ENCODE measurements at regions not wholly inside any gene's neighbourhood (a gene's known extent, or its start where the extent isn't known, plus 50 kb on each side); places are given as distances from the start of the nearest gene placed in this dataset.

GRCh38 chr2:35408320-35408719 lies 947.3 kb upstream of the CRIM1 start:
- no peak for FAIRE-seq
- DNase-seq (ENCODE audit: low spot score in 2 of 2): no peak

DNA sequence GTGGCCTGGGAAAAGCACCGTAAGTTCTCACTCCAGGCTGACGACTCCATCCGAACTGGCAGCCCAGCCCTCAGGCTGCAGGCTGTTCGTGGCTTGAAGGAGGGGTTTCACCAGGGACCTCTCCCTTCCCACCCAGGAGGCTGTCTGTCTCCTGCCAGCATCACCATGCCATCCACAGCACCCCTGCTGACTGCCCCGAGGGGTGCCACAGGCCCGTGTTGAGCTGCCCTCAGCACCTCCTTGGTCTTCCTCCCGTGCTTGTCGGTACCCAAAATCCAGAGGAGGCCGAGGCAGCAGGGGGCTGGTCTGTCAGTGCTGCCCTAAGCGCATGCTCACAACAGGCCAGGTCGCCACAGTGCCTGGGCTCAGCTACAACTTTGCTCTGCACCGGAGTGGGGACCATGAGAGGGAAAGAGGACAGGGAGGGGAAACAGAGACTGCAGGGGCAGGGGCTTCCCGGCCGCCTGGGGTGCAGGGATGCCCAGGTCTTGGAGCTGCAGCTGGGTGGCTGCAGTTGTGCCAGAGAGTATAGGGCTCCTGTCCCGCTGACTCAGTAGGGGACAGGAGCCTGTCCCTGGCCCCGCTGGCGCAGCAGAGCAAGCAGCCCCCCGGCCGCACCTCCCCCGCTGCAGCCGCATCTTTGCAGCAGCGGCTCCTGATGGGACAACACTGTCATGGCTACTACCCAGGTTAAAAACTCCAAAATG lies 963.7 kb upstream of the CRIM1 start:
- no peak for FAIRE-seq
- no peak for DNase-seq (ENCODE audit: low spot score in 2 of 2)

GRCh38 chr2:35378791-35379190 lies 976.8 kb upstream of the CRIM1 start:
- FAIRE-seq: no peak
- DNase-seq (ENCODE audit: low spot score in 2 of 2): no peak

- DNase-seq (ENCODE audit: low spot score in 2 of 2) (no peak), FAIRE-seq (no peak)
Measured at GRCh38 chr2:35374845-35375244, 980.7 kb upstream of the CRIM1 start.

- FAIRE-seq (no peak), DNase-seq (ENCODE audit: low spot score in 2 of 2) (no peak)
Measured at GRCh38 chr2:35365859-35366258, 989.7 kb upstream of the CRIM1 start.

GRCh38 chr2:35356332-35356731 lies 999.2 kb upstream of the CRIM1 start:
- no peak for FAIRE-seq
- DNase-seq (ENCODE audit: low spot score in 2 of 2): no peak

GRCh38 chr2:35355056-35355455 lies 1000.5 kb upstream of the CRIM1 start:
- DNase-seq (ENCODE audit: low spot score in 2 of 2) (no peak), FAIRE-seq (no peak)

GRCh38 chr2:35347561-35347960 lies 1008.0 kb upstream of the CRIM1 start:
- no peak for FAIRE-seq
- no peak for DNase-seq (ENCODE audit: low spot score in 2 of 2)

- FAIRE-seq: no peak
- no peak for DNase-seq (ENCODE audit: low spot score in 2 of 2)
Measured at GRCh38 chr2:35343135-35343534, 1012.4 kb upstream of the CRIM1 start.

DNA sequence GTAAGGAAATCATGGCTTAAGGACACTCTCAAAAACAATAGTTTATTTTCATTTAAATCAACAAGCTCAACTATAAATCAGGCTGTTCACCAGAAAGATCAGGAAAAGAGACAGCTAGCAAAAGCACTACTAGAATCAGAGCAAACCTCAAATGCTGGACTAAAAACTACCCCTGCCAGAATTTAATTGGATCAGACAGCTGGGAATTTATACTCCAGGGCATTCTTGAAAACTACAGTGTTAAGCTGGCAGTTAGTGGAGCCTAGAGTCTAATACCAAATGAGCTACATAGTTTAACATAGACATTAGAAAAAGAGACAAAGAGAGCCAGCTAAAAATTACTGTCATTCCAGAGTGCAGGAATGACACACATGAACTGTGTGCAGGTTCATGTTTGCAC lies 1016.4 kb upstream of the CRIM1 start:
- no peak for DNase-seq (ENCODE audit: low spot score in 2 of 2)
- FAIRE-seq: no peak

DNA sequence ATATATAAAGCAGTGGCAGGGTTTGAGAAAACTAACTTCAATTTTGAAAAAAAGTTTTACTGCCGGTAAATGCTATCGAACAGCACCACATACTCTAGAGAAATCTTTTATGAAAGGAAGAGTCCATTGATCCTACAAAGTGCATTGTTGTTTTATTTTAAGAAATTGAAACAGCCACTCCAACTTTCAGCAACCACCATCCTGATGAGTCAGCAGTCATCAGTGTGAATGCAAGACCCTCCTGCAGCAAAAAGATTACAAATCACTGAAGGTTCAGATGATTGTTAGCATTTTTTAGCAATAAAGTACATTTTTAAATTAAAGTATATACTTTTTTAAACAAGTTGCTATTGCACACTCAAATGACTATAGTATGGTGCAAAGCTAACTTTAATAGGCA lies 1017.7 kb upstream of the CRIM1 start:
- FAIRE-seq: no peak
- DNase-seq (ENCODE audit: low spot score in 2 of 2): no peak

DNA sequence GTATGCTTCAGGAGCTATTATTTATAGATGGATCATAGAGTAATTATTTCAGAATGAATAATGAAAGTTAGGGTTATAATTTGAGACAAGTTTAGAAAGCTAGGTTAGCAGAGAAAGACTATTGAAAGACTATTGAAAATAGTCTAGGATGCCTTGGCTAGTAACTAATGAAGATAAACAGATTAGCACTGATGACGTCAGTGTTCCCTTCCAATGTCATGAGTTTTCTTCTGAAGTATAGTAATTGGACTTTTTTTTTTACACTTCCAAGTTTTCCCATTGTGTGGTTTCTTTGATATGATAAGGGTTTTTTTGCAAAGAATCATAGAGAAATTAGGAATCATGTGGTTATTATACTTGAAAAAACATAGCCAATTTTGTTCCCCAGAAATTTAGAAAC lies 1041.5 kb upstream of the CRIM1 start:
- FAIRE-seq: no peak
- DNase-seq (ENCODE audit: low spot score in 2 of 2): no peak

GRCh38 chr2:35301369-35301768 lies 1054.2 kb upstream of the CRIM1 start:
- FAIRE-seq (no peak), DNase-seq (ENCODE audit: low spot score in 2 of 2) (no peak)

DNA sequence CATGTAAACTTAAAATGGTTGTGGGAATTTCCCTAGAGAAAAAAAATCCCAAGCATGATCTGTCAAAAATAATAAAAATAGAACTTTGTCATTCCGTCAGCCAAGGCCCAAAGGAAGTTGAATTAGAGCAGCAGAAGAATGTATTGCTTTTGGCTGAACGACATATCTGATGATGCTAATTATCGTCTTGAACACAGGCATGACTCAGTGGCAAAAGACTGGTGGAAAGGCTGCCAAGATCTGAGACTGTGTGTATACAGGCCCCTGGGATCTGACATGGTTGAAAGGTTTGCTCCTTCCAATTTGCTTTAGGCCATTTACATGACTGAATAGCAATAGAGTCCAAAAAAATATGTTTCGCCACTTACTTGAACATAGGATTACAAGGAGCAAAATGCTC lies 1057.1 kb upstream of the CRIM1 start:
- FAIRE-seq (no peak), DNase-seq (ENCODE audit: low spot score in 2 of 2) (no peak)

- DNase-seq (ENCODE audit: low spot score in 2 of 2): no peak
- FAIRE-seq: no peak
Measured at GRCh38 chr2:35297403-35297802, 1058.2 kb upstream of the CRIM1 start.

- FAIRE-seq (no peak), DNase-seq (ENCODE audit: low spot score in 2 of 2) (no peak)
Measured at GRCh38 chr2:35294636-35295263, 1060.8 kb upstream of the CRIM1 start.

- DNase-seq (ENCODE audit: low spot score in 2 of 2) (no peak), FAIRE-seq (no peak)
Measured at GRCh38 chr2:35293261-35293660, 1062.3 kb upstream of the CRIM1 start.

DNA sequence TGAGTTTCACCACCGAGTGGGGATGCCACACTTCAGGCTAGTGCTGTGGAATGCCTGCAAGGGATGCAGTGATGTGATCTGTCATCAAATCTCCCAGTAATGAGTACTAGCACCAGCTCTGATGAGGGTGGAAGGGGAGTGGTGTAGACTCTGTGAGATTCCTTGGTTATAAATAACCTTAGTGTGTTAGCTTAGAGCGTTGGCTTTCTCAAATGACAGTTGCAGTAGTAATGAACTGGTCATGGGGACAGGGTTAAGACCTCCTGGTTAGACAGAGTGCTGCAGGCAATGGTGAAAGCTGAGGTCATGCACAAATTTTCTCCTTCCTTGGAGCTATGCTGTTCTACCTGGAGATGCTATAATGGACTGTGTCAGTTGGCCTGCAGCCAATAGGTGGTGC lies 1063.4 kb upstream of the CRIM1 start:
- FAIRE-seq (no peak), DNase-seq (ENCODE audit: low spot score in 2 of 2) (no peak)

DNA sequence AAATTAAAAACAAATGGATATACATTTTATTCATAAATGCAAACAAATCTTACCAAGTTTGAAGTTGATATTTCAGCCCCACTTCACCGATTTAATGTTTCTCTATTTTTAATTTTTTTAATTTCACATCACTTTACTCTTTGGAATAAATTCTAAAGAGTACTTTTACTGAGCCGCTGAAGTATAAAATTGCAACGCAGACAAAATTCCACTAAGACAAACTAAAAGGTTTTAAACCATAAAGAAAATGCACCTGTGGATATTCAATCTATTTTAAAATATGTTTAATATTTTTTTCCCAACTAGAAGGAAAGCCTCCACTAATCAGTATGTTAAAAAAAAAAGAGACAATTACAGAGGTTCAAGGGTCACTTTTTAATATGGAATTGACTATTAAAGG lies 1073.9 kb upstream of the CRIM1 start:
- DNase-seq (ENCODE audit: low spot score in 2 of 2) (no peak), FAIRE-seq (no peak)

- FAIRE-seq (no peak), DNase-seq (ENCODE audit: low spot score in 2 of 2) (no peak)
Measured at GRCh38 chr2:35255826-35256225, 1099.8 kb upstream of the CRIM1 start.

DNA sequence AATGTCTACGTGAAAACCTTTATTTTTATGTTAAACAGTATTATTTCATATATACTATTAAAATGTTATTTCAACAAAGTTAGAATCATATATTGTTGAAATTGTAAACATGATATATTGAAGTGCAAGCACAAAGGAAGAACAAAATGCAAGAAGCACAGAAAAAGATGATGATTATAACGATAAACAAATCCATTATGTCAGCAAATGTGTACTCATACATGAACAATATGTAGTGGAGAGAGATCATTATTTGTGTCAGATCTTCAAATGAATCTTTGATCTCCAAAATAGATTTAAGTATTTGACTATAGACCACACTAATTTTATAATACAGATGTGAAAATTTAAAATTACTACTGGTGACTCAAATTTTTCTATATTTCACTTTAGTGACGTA lies 1104.4 kb upstream of the CRIM1 start:
- DNase-seq (ENCODE audit: low spot score in 2 of 2) (no peak), FAIRE-seq (peak; percentile 74)

DNA sequence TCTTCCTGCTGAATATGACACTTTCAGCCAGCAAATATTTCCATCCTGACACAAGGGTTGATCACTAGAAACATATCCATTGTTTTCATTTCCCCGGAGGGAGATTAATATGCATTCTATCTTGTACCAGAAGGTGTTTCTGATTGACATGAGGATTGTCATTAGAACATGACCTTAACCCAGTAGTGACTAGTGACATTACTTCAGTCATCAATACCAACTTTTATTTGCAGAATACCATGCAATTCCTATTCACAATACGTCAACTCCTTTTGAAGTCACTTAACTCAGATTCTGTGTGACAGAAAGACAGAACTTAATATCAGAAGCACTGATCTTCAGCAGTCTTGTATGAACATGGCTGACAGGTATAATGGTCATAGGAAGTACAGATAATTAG lies 1108.9 kb upstream of the CRIM1 start:
- no peak for DNase-seq (ENCODE audit: low spot score in 2 of 2)
- FAIRE-seq: no peak

GRCh38 chr2:35228584-35228983 lies 1127.0 kb upstream of the CRIM1 start:
- FAIRE-seq: no peak
- DNase-seq (ENCODE audit: low spot score in 2 of 2): no peak

All from frontal cortex (tissue), 3 donors.